Duodenal mucosa (tissue), 2 donors: ENCODE measurements at regions not wholly inside any gene's neighbourhood (a gene's known extent, or its start where the extent isn't known, plus 50 kb on each side); places are given as distances from the start of the nearest gene placed in this dataset.

Source experiments
- H3K27ac ChIP-seq: one replicate; pipeline ENCODE4 v1.7.0; 2013; ENCODE audit warnings: low read depth, low read length
- H3K27me3 ChIP-seq, 2 donors: one replicate each; pipeline ENCODE4 v1.7.0; 2013; ENCODE audit warnings: low read length in 2 of 2, control low read depth in 1 of 2; ENCODE audit not compliant: insufficient read depth in 2 of 2, control insufficient read depth in 1 of 2
- H3K36me3 ChIP-seq, 2 donors: one replicate each; pipeline ENCODE4 v1.7.0; 2013; ENCODE audit warnings: low read length in 2 of 2, control low read depth in 1 of 2; ENCODE audit not compliant: insufficient read depth in 2 of 2, control insufficient read depth in 1 of 2
- H3K4me1 ChIP-seq, 2 donors: one replicate each; pipeline ENCODE4 v1.7.0; 2013; ENCODE audit warnings: low read length in 2 of 2, control low read depth in 1 of 2; ENCODE audit not compliant: insufficient read depth in 2 of 2, control insufficient read depth in 1 of 2
- H3K4me3 ChIP-seq, 2 donors: one replicate each; pipeline ENCODE4 v1.7.0; 2013; ENCODE audit warnings: low read length in 2 of 2, low read depth in 1 of 2
- H3K9ac ChIP-seq, 2 donors: one replicate each; pipeline ENCODE4 v1.7.0; 2013; ENCODE audit warnings: low read length in 2 of 2, low read depth in 1 of 2
- H3K9me3 ChIP-seq, 2 donors: one replicate each; pipeline ENCODE4 v1.7.0; 2013; ENCODE audit warnings: low read length in 2 of 2, control low read depth in 1 of 2; ENCODE audit not compliant: control insufficient read depth in 1 of 2

- Histone ChIP-seq H3K4me3 (no peak overlapping the region), H3K9ac (no peak overlapping the region)
These were observed 323.5 kb downstream of the UACA start for GRCh38 chr15:70439880-70440279.

GRCh38 chr15:70439304-70439877 is 324.0 kb downstream of the UACA start:
- Histone ChIP-seq H3K9ac (no peak overlapping the region), H3K36me3 (no peaks in the 10 kb centered on the region)

More at GRCh38 chr15:70439880-70440279, 323.5 kb downstream of the UACA start:
- Histone ChIP-seq H3K27ac (no peak overlapping the region), H3K36me3 (no peaks in the 10 kb centered on the region), H3K9me3 (no peaks in the 10 kb centered on the region), H3K27me3 (peaks cover 0 to 7% of the 10 kb centered on the region in 2 donors), H3K4me1 (peaks cover 15 to 21% of the 10 kb centered on the region in 2 donors)

GRCh38 chr15:70438776-70439175 is 324.6 kb downstream of the UACA start:
- peaks cover 0 to 7% of the 10 kb centered on the region in 2 donors for H3K27me3 ChIP-seq
- H3K9me3 ChIP-seq, result no peaks in the 10 kb centered on the region
- peaks cover 24 to 30% of the 10 kb centered on the region in 2 donors for H3K4me1 ChIP-seq
- H3K4me3 ChIP-seq, result no peak overlapping the region
- H3K9ac ChIP-seq, result no peak overlapping the region
- H3K27ac ChIP-seq, result no peak overlapping the region
- H3K36me3 ChIP-seq, result no peaks in the 10 kb centered on the region

More at GRCh38 chr15:70439304-70439877, 324.0 kb downstream of the UACA start:
- Histone ChIP-seq H3K27me3 (peaks cover 0 to 7% of the 10 kb centered on the region in 2 donors), H3K9me3 (no peaks in the 10 kb centered on the region), H3K27ac (no peak overlapping the region), H3K4me1 (peaks cover 19 to 25% of the 10 kb centered on the region in 2 donors), H3K4me3 (no peak overlapping the region)

- H3K9ac ChIP-seq, result no peak overlapping the region
- no peak overlapping the region for H3K4me3 ChIP-seq
- no peaks in the 10 kb centered on the region for H3K36me3 ChIP-seq
- no peaks in the 10 kb centered on the region for H3K9me3 ChIP-seq
- no peak overlapping the region for H3K27ac ChIP-seq
- H3K4me1 ChIP-seq, result peaks cover 24 to 32% of the 10 kb centered on the region in 2 donors
- peaks cover 0 to 7% of the 10 kb centered on the region in 2 donors for H3K27me3 ChIP-seq
These were observed 325.4 kb downstream of the UACA start for GRCh38 chr15:70437882-70438451.

- Histone ChIP-seq H3K4me3 (no peak overlapping the region), H3K9ac (no peak overlapping the region), H3K9me3 (no peaks in the 10 kb centered on the region), H3K4me1 (peaks cover 24 to 32% of the 10 kb centered on the region in 2 donors), H3K27me3 (peaks cover 0 to 3% of the 10 kb centered on the region in 2 donors), H3K36me3 (no peaks in the 10 kb centered on the region), H3K27ac (no peak overlapping the region)
These were observed 326.3 kb downstream of the UACA start for GRCh38 chr15:70437089-70437488.

- no peak overlapping the region for H3K27ac ChIP-seq
- no peak overlapping the region for H3K4me3 ChIP-seq
These were observed 326.9 kb downstream of the UACA start for GRCh38 chr15:70436428-70436827.

GRCh38 chr15:70435872-70436271 is 327.5 kb downstream of the UACA start:
- peaks cover 24 to 32% of the 10 kb centered on the region in 2 donors for H3K4me1 ChIP-seq

More at GRCh38 chr15:70436428-70436827, 326.9 kb downstream of the UACA start:
- Histone ChIP-seq H3K27me3 (no peaks in the 10 kb centered on the region), H3K36me3 (no peaks in the 10 kb centered on the region), H3K4me1 (peaks cover 24 to 32% of the 10 kb centered on the region in 2 donors), H3K9ac (no peak overlapping the region), H3K9me3 (no peaks in the 10 kb centered on the region)

GRCh38 chr15:70435369-70435768 is 328.0 kb downstream of the UACA start:
- Histone ChIP-seq H3K9me3 (no peaks in the 10 kb centered on the region), H3K9ac (no peak overlapping the region), H3K4me1 (peaks cover 24 to 32% of the 10 kb centered on the region in 2 donors), H3K36me3 (no peaks in the 10 kb centered on the region), H3K27me3 (no peaks in the 10 kb centered on the region), H3K4me3 (no peak overlapping the region), H3K27ac (no peak overlapping the region)

More at GRCh38 chr15:70435872-70436271, 327.5 kb downstream of the UACA start:
- Histone ChIP-seq H3K36me3 (no peaks in the 10 kb centered on the region), H3K4me3 (no peak overlapping the region), H3K9me3 (no peaks in the 10 kb centered on the region), H3K27me3 (no peaks in the 10 kb centered on the region), H3K27ac (no peak overlapping the region), H3K9ac (no peak overlapping the region)

GRCh38 chr15:70433586-70434324 is 329.6 kb downstream of the UACA start:
- H3K27ac ChIP-seq, result no peak overlapping the region
- H3K27me3 ChIP-seq, result no peaks in the 10 kb centered on the region
- H3K36me3 ChIP-seq, result no peaks in the 10 kb centered on the region
- H3K4me3 ChIP-seq, result no peak overlapping the region
- no peak overlapping the region for H3K9ac ChIP-seq
- peaks cover 0 to 4% of the 10 kb centered on the region in 2 donors for H3K9me3 ChIP-seq
- H3K4me1 ChIP-seq, result peaks cover 24 to 32% of the 10 kb centered on the region in 2 donors

- no peak overlapping the region for H3K27ac ChIP-seq
- no peak overlapping the region for H3K4me3 ChIP-seq
- peaks cover 6 to 8% of the 10 kb centered on the region in 2 donors for H3K9me3 ChIP-seq
- no peaks in the 10 kb centered on the region for H3K36me3 ChIP-seq
- no peak overlapping the region for H3K9ac ChIP-seq
- no peaks in the 10 kb centered on the region for H3K27me3 ChIP-seq
- H3K4me1 ChIP-seq, result peaks cover 24 to 32% of the 10 kb centered on the region in 2 donors
These were observed 330.3 kb downstream of the UACA start for GRCh38 chr15:70432924-70433495.
